Activated CD4-positive, alpha-beta T cell treated with anti-CD3 and anti-CD28 coated beads for 36 hours (primary cell): ENCODE measurements at regions not wholly inside any gene's neighbourhood (a gene's known extent, or its start where the extent isn't known, plus 50 kb on each side); places are given as distances from the start of the nearest gene placed in this dataset.

Experiments used
- ATAC-seq: fragments of 200-7000 bp; cut with Tn5 transposase; one replicate; pipeline ENCODE4 v1.10.0; 2021; ENCODE audit warnings: mild to moderate bottlenecking, moderate library complexity
- CTCF ChIA-PET: fragments of 350-600 bp; sonication (Branson Sonifier 250); formaldehyde crosslinking; loops from one replicate; lab custom pipeline; 2021; ENCODE audit warnings: antibody characterized with exemption; lab: Charles Lee
- POLR2A ChIA-PET: fragments of 350-600 bp; sonication (Branson Sonifier 250); formaldehyde crosslinking; loops from one replicate; lab custom pipeline; 2021; ENCODE audit warnings: antibody characterized with exemption, inconsistent platforms; lab: Charles Lee
- DNase-seq: peaks from one replicate; pipeline ENCODE4 v3.0.0-alpha.2; 2020
- H3K27ac Mint-ChIP-seq: one replicate; pipeline ENCODE4 v1.8.0; 2021; ENCODE audit warnings: mixed read lengths
- H3K27me3 Mint-ChIP-seq: one replicate; pipeline ENCODE4 v1.8.0; 2021; ENCODE audit warnings: mixed read lengths
- H3K36me3 Mint-ChIP-seq: one replicate; pipeline ENCODE4 v1.8.0; 2021; ENCODE audit warnings: low read depth, mixed read lengths
- H3K4me1 Mint-ChIP-seq: one replicate; pipeline ENCODE4 v1.8.0; 2021; ENCODE audit warnings: mixed read lengths
- H3K4me3 Mint-ChIP-seq: one replicate; pipeline ENCODE4 v1.8.0; 2021; ENCODE audit warnings: mild to moderate bottlenecking, moderate library complexity, mixed read lengths
- H3K9me3 Mint-ChIP-seq: one replicate; pipeline ENCODE4 v1.8.0; 2021; ENCODE audit warnings: low read depth, mixed read lengths
- intact Hi-C, 2 experiments: fragments of 100-400 bp; cut with DNase I in 1 of 2; cut with micrococcal nuclease in 1 of 2; formaldehyde crosslinking; loops; one replicate each; pipeline versions ENCODE4 v1.14.2 to v1.15.1; 2022 to 2024; cut with DNase I, micrococcal nuclease

DNA sequence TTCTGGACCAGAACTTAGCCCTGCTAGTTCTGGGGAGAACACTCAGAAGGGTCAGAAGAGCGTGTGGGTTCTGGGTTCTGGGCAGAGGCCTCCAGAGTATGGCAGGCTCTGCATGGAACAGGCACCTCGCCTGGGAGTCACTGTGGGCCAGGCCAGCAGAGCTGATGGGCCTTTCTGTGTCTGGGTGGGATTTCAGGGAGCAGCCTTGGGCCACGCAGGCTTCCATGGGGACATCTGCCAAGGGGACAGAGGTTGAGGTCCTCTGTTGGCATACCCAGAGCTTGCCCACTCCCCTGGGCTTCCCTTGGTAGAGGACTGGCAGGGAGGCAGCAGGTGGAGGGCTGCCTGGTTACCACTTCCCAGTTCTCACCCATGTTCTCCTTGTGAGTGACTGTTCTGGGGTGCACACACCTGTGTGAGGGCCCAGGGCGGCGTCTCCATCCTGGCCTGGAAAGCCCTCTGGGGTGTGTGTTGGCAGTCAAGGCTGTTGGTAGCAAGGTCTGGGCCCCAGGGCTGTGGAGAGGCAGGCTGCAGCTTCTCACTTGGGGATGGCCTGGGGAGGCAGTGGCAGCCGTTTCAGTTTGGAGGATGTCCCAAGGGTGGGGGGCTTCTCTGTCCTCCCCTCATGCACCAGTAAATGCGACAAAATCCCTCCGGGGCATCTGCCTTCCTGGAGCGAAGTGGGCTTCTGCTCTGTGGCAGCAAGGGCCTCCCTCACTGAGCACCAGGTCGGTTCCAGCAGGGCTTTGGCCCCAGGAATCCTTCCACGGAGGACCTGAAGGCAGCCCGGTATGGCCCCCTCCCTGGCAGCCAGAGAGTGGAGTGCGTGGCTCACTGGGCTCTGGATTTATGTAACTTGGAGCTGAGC is 74.6 kb upstream of the HDAC4 start:
- intact Hi-C loops = no loop called here
- no peak for ATAC-seq
- ChIA-PET CTCF (no interaction called here), POLR2A (no interaction called here)
- Mint-ChIP-seq H3K27me3 (no peaks in the 10 kb centered on the region), H3K4me1 (no peaks in the 10 kb centered on the region), H3K4me3 (no peak overlapping the region), H3K27ac (no peak overlapping the region), H3K9me3 (no peaks in the 10 kb centered on the region), H3K36me3 (no peaks in the 10 kb centered on the region)
- DNase-seq = no peak

DNA sequence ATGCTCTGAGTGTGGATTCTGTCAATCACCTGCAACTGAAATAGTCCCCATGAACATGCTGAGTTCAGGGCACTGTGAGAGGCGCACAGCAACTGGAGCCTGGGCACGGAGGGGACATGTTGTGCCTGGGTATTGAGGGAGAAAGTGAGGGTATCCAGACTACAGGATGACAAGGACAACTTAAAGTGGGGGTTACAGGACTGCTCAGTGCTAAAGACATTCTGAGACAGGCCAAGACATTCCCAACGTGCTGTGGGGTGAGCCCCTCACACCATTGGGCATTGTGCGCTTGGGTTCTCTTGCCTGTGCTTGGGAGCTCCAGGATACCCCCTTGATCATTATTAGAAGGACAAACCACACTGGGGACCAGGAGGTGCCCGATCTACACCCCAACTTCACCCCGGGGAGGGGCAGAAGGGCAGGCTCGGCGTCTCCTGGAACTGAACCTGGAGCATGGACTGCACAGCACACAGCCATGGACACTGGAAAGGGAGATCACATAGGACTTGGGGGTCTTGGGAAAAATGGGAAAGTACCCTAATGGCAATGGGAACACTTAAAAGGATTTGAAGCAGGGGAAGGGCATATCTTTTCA is 72.5 kb upstream of the HDAC4 start:
- POLR2A ChIA-PET = no interaction called here
- no peak overlapping the region for H3K27ac Mint-ChIP-seq
- CTCF ChIA-PET = no interaction called here
- ATAC-seq (no peak), DNase-seq (no peak)
- no peaks in the 10 kb centered on the region for H3K27me3 Mint-ChIP-seq
- no peak overlapping the region for H3K4me3 Mint-ChIP-seq
- intact Hi-C loops = no loop called here
- no peaks in the 10 kb centered on the region for H3K9me3 Mint-ChIP-seq
- H3K4me1 Mint-ChIP-seq = no peaks in the 10 kb centered on the region
- no peaks in the 10 kb centered on the region for H3K36me3 Mint-ChIP-seq

DNA sequence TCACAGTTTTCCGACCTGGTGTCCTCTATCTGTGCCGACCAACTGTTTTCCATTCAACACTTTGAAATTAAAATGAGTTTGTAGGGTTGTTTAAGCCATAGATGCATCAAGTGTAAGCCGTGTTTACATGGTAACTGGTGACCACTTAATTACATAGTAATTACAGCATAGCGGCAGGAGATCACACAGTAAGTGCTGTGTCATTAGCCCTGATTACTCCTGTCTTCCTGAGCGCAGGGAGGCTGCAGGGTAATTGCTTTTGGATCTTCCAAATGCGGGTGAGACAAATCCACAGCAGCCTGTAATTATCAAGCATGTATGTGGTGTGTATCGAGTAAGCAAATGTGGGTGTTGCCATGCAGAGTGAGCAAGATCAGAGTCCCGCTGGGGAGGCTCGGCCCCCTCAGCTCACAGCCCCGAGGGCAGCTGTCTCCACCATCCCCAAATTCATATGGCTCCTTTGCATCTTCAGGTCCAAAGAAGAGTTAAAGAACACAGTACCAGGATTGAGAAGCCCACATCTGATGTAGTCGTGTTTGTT is 71.5 kb upstream of the HDAC4 start:
- ChIA-PET CTCF (no interaction called here), POLR2A (no interaction called here)
- H3K27me3 Mint-ChIP-seq = no peaks in the 10 kb centered on the region
- no peak overlapping the region for H3K4me3 Mint-ChIP-seq
- no peaks in the 10 kb centered on the region for H3K9me3 Mint-ChIP-seq
- no peak overlapping the region for H3K27ac Mint-ChIP-seq
- no peak for DNase-seq
- no peaks in the 10 kb centered on the region for H3K4me1 Mint-ChIP-seq
- H3K36me3 Mint-ChIP-seq = no peaks in the 10 kb centered on the region
- no peak for ATAC-seq
- intact Hi-C loops = no loop called here

DNA sequence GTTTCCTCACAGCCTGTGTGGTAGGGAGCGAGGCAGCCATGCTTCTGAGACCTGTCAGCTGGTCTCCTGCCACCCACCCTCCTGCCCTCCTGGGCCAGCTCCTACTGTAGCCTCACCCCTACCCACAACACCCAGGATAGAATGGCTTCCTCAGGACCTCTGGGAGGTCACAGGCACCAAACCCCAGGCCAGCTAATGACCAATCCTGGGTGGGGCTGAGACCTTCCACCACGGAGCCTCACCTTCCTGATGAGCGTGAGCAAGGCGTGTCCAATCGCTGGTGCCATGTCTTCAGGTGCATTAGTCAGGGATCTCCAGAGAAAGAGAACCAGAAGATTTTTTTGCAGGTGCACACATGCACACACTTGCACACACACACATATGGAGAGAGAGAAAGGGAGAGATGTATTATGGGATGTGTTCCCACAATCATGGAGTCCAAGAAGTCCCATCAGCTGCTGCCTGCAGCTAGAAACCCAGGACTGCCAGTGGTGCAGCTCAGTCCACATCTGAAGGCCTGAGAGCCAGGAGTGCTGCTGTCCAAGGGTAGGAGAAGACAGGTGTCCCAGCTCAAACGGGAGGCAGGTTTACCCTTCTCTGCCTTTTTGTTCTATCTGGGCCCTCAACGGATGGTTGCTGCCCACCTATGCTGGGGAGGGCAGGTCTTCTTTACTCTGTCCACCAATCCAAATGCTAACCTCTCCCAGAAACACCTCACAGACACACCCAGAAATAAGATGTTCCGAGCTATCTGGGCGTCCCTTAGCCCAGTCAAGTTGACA is 70.4 kb upstream of the HDAC4 start:
- no peak overlapping the region for H3K4me3 Mint-ChIP-seq
- DNase-seq (no peak), ATAC-seq (no peak)
- intact Hi-C loops = no loop called here
- no peaks in the 10 kb centered on the region for H3K27me3 Mint-ChIP-seq
- H3K36me3 Mint-ChIP-seq = no peaks in the 10 kb centered on the region
- POLR2A ChIA-PET = no interaction called here
- H3K4me1 Mint-ChIP-seq = no peaks in the 10 kb centered on the region
- CTCF ChIA-PET = interaction anchor here (0.5 kb wide), 1 partner anchor 34 kb away, joined by 3 read pairs; no protein-coding TSS in a partner anchor
- H3K9me3 Mint-ChIP-seq = no peaks in the 10 kb centered on the region
- no peak overlapping the region for H3K27ac Mint-ChIP-seq

DNA sequence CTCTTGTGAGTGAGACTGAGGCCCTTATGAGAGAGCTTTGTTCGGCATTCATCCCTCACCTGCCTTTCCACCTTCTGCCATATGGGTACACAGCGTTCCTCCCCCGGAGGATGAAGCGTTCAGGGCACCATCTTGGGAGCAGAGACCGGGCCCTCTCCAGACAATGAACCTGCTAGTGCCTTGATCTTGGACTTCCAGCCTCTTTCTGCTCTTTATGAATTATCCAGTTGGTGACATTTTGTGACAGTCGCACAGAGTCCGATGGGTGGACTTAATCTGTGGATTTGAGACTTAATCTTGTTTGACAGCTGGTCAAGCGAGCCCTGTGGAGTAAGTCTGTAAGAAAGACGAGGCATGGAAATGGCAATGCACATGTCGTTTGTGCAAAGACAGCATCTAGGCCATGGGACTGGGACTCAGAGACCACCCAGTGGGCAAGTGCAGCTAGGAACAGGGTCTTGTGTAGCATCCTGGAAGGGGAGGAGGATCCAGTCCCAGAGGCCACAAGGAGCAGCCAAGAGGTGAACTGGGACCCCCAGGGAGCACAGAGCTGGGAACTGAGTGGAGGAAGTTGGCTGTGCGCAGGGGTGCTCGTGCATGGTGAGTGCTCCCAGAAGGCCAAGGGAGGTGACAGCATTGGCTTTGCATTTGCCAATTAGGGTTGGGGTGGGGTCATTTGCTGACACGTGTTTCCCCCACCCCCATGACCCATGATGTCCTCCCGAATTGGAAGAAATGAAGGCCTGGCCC is 69.5 kb upstream of the HDAC4 start:
- H3K9me3 Mint-ChIP-seq = no peaks in the 10 kb centered on the region
- no peak for DNase-seq
- no peaks in the 10 kb centered on the region for H3K4me1 Mint-ChIP-seq
- H3K27me3 Mint-ChIP-seq = no peaks in the 10 kb centered on the region
- ChIA-PET POLR2A (no interaction called here), CTCF (interaction anchor here (0.5 kb wide), 1 partner anchor 33 kb away, joined by 3 read pairs; no protein-coding TSS in a partner anchor)
- intact Hi-C loops = no loop called here
- no peak overlapping the region for H3K27ac Mint-ChIP-seq
- ATAC-seq = no peak
- H3K4me3 Mint-ChIP-seq = no peak overlapping the region
- no peaks in the 10 kb centered on the region for H3K36me3 Mint-ChIP-seq

DNA sequence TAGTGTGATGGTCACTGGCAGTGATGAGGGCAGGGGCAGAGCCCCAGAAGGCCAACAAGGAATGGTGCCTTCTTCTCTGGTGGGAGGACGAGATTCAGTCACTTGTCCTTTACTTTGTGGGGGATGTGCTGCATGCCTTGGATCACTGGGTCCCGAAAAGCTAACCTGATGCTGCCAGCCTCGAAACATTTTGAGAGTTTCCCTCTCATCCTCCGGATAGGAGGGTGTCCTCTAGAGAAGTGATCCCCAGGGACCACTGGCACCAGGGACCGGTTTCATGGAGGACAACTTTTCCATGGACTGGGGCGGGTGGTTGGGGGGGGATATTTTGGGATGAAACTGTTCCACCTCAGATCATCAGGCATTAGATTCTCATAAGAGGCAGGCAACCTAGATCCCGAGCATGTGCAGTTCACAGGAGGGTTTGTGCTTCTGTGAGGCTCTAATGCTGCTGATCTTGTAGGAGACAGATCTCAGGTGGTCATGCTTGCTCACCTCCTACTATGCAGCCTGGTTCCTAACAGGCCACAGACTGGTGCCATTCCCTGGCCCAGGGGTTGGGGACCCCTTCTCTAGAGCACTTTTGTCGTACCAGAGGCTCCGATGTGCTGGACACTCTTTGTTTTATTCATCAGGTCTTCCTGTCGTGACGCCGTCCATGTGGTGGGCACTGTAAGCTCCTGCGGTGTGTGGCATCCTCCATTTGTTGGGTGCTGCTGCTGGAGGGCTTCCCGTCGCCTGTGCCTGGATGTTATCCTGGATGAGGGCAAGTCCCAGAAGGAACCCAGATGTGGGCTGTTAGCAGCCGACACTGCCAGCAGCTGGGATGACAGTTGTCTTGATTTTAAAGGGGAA is 68.5 kb upstream of the HDAC4 start:
- no peak for ATAC-seq
- no peak overlapping the region for H3K27ac Mint-ChIP-seq
- H3K27me3 Mint-ChIP-seq = no peaks in the 10 kb centered on the region
- H3K4me1 Mint-ChIP-seq = no peaks in the 10 kb centered on the region
- no peak overlapping the region for H3K4me3 Mint-ChIP-seq
- no peaks in the 10 kb centered on the region for H3K36me3 Mint-ChIP-seq
- ChIA-PET CTCF (no interaction called here), POLR2A (no interaction called here)
- intact Hi-C loops = no loop called here
- DNase-seq = no peak
- H3K9me3 Mint-ChIP-seq = no peaks in the 10 kb centered on the region

DNA sequence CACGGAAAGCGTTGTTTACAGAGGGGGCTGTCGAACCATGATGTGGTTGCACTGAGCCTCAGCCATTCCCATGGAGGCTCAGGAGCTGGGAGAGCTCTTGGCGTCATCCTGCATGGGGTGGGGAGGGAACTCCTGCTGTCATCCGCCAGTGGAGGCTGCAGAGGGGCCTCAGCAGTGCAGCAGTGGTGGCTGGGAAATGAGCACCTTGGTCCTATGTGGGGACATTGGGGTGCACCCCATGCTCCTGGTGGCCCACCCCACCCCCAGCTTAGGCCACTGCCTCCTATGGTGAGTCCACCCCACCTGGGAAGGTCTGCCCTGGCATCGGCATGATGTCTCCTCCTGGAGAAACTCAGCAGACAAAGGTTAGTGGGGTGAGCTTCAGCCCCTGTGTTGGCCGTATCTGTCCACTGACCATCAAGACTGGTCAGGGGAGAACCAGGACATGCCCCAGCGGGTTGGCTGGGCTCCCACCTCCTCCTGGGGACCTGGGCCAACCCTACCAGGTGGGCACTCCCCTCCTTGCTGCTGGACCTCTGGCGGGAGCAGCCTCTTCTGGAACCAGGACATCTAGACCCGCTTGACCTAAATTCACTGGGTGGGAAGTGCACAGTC is 67.8 kb upstream of the HDAC4 start:
- no peak for ATAC-seq
- ChIA-PET POLR2A (no interaction called here), CTCF (no interaction called here)
- H3K27ac Mint-ChIP-seq = no peak overlapping the region
- intact Hi-C loops = no loop called here
- no peaks in the 10 kb centered on the region for H3K36me3 Mint-ChIP-seq
- DNase-seq = no peak
- H3K27me3 Mint-ChIP-seq = no peaks in the 10 kb centered on the region
- no peak overlapping the region for H3K4me3 Mint-ChIP-seq
- no peaks in the 10 kb centered on the region for H3K9me3 Mint-ChIP-seq
- H3K4me1 Mint-ChIP-seq = no peaks in the 10 kb centered on the region

DNA sequence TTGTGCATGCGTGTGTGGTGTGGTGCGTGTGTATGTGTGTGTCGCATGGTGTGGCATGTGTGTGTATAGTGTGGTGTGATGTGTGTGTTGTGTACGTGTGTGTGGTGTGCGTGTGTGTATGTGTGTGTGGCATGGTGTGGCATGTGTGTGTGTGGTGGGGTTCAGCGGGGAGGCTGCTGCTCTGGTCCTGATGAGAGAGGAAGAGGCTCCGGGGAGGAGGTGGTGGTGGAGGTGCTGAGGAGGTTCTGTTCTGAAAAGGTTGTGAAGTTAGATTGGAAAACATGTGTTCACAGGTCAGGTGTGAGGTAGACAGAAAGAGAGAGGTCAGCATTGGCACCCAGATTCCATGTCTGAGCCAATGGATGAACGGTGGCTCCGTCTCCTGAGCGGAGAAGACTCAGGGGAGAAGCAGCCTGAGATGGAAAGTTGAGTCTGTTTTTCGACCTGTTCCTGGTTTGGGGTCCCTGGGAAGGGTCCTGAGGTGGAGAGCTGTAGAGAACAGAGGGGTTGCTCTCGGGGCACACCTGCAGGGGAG is 67.2 kb upstream of the HDAC4 start:
- no peaks in the 10 kb centered on the region for H3K4me1 Mint-ChIP-seq
- H3K9me3 Mint-ChIP-seq = no peaks in the 10 kb centered on the region
- no peaks in the 10 kb centered on the region for H3K36me3 Mint-ChIP-seq
- H3K4me3 Mint-ChIP-seq = no peak overlapping the region
- CTCF ChIA-PET = no interaction called here
- DNase-seq (no peak), ATAC-seq (no peak)
- intact Hi-C loops = no loop called here
- POLR2A ChIA-PET = no interaction called here
- no peak overlapping the region for H3K27ac Mint-ChIP-seq
- H3K27me3 Mint-ChIP-seq = no peaks in the 10 kb centered on the region

DNA sequence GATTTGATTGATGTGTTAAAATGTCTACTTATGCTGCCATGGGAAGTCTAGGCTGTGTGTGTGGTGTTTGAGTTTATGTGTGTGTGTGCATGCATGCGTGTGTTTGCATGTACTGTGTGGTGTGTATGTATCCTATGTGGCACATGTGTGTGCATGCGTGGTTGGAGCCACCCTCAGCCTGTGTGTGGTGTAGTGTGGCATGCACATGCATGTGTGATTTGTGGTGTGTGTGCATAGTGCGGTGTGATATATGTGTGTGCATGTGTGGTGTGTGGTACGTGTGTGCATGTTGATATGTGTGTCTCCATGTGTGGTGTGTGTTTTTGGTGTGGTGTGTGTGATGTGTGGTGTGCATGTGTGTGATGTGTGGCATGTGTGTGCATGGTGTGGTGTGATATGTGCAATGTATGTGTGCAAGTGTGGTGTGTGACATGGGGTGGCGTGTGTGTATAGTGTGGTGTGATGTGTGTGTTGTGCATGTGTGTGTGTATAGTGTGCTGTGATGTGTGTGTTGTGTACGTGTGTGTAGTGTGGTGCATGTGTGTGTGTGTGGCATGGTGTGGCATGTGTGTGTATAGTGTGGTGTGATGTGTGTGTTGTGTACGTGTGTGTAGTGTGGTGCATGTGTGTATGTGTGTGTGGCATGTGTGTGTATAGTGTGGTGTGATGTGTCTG is 66.6 kb upstream of the HDAC4 start:
- no peak overlapping the region for H3K27ac Mint-ChIP-seq
- CTCF ChIA-PET = no interaction called here
- no peak for ATAC-seq
- no peaks in the 10 kb centered on the region for H3K9me3 Mint-ChIP-seq
- DNase-seq = no peak
- no peaks in the 10 kb centered on the region for H3K4me1 Mint-ChIP-seq
- H3K27me3 Mint-ChIP-seq = no peaks in the 10 kb centered on the region
- no peaks in the 10 kb centered on the region for H3K36me3 Mint-ChIP-seq
- H3K4me3 Mint-ChIP-seq = no peak overlapping the region
- POLR2A ChIA-PET = no interaction called here
- intact Hi-C loops = no loop called here

DNA sequence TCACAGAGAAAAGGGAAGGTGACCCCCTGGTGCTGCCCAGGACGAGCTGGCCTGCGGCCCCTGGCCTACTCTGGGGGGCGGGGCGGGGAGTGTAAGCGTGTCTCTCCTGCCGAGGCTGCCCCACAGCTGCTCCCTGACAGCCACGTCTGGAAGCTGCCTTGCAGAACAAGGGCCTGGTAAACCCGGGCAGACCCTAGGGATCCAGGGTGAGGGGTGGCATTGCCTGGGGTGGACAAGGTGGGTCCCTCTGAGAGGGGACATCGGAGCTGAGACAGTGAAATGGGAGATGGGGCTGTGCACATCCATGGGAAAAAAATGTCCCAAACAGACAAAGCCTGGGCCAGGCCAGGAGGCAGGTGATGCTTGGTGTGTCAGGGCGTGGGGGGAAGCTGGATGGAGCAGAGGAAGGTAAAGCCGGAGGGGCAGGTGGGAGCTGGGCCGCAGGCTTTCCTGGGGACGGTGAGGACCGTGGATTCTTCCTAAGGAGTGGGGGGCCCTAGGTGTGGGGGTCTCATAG is 66.0 kb upstream of the HDAC4 start:
- H3K9me3 Mint-ChIP-seq = no peaks in the 10 kb centered on the region
- DNase-seq (no peak), ATAC-seq (no peak)
- no peak overlapping the region for H3K4me3 Mint-ChIP-seq
- ChIA-PET CTCF (no interaction called here), POLR2A (no interaction called here)
- intact Hi-C loops = no loop called here
- H3K4me1 Mint-ChIP-seq = no peaks in the 10 kb centered on the region
- no peaks in the 10 kb centered on the region for H3K36me3 Mint-ChIP-seq
- H3K27me3 Mint-ChIP-seq = no peaks in the 10 kb centered on the region
- no peak overlapping the region for H3K27ac Mint-ChIP-seq
